Keratinocyte (primary cell): ENCODE measurements at regions not wholly inside any gene's neighbourhood (a gene's known extent, or its start where the extent isn't known, plus 50 kb on each side); places are given as distances from the start of the nearest gene placed in this dataset.

ENCODE experiments used
- DNase-seq: peaks from one replicate; pipeline ENCODE4 v3.0.0-alpha.2; 2011; ENCODE audit warnings: low read depth, missing footprints, low spot score
- FAIRE-seq: peaks from 2 replicates; lab custom pipeline; 2011; peaks lifted over from hg19 to GRCh38; lab: Jason Lieb, UNC
- H2AFZ ChIP-seq: 2 replicates; pipeline ENCODE4 v1.6.0; 2012; ENCODE audit warnings: low read length, control low read depth, inconsistent platforms; ENCODE audit not compliant: control insufficient read depth
- H3K27ac ChIP-seq: 2 replicates; pipeline ENCODE4 v1.5.1; 2011; ENCODE audit warnings: low read length; ENCODE audit not compliant: control insufficient read depth, insufficient read depth
- H3K27me3 ChIP-seq: 3 replicates; pipeline ENCODE4 v1.6.0; 2011; ENCODE audit warnings: low read length; ENCODE audit not compliant: control insufficient read depth, insufficient read depth; ENCODE audit errors: extremely low read depth
- H3K36me3 ChIP-seq, 2 experiments: 2 replicates in 1 of 2; 3 replicates in 1 of 2; pipeline ENCODE4 v1.5.1; 2011; ENCODE audit warnings: low read length in 2 of 2, mild to moderate bottlenecking in 1 of 2; ENCODE audit not compliant: control insufficient read depth in 2 of 2, insufficient read depth in 2 of 2; ENCODE audit errors: extremely low read depth in 1 of 2
- H3K4me1 ChIP-seq: 3 replicates; pipeline ENCODE4 v1.5.1; 2011; ENCODE audit warnings: low read length; ENCODE audit not compliant: control insufficient read depth, insufficient read depth; ENCODE audit errors: extremely low read depth
- H3K4me2 ChIP-seq: 3 replicates; pipeline ENCODE4 v1.6.0; 2011; ENCODE audit warnings: low read depth, low read length; ENCODE audit not compliant: control insufficient read depth, insufficient read depth; ENCODE audit errors: extremely low read depth
- H3K4me3 ChIP-seq, 3 experiments: fragments of 200-600 bp in 1 of 3; sonication (generic) in 1 of 3; 2 replicates in 2 of 3; 3 replicates in 1 of 3; pipeline ENCODE4 v1.5.1; 2011 to 2016; ENCODE audit warnings: low read length in 3 of 3, mild to moderate bottlenecking in 3 of 3, control low read depth in 2 of 3, inconsistent platforms in 1 of 3, low read depth in 1 of 3, mixed read lengths in 1 of 3, mixed run types in 1 of 3, moderate library complexity in 1 of 3; ENCODE audit not compliant: control insufficient read depth in 2 of 3, insufficient read depth in 2 of 3; ENCODE audit errors: extremely low read depth in 1 of 3
- H3K79me2 ChIP-seq: 2 replicates; pipeline ENCODE4 v1.6.0; 2012; ENCODE audit warnings: low read length; ENCODE audit not compliant: control insufficient read depth, insufficient read depth
- H3K9ac ChIP-seq: 3 replicates; pipeline ENCODE4 v1.6.0; 2011; ENCODE audit warnings: low read length; ENCODE audit not compliant: control insufficient read depth, insufficient read depth; ENCODE audit errors: extremely low read depth
- H3K9me1 ChIP-seq: 3 replicates; pipeline ENCODE4 v1.6.0; 2011; ENCODE audit warnings: low read length; ENCODE audit not compliant: control insufficient read depth, insufficient read depth; ENCODE audit errors: extremely low read depth
- H3K9me3 ChIP-seq: 2 replicates; pipeline ENCODE4 v1.5.1; 2012; ENCODE audit warnings: low read depth, low read length; ENCODE audit not compliant: control insufficient read depth
- H4K20me1 ChIP-seq: 3 replicates; pipeline ENCODE4 v1.6.0; 2011; ENCODE audit warnings: low read length; ENCODE audit not compliant: control insufficient read depth, insufficient read depth; ENCODE audit errors: extremely low read depth
- CTCF ChIP-seq, 3 experiments: IDR thresholded peaks in 1 of 3; conservative IDR thresholded peaks in 1 of 3; optimal IDR thresholded peaks in 1 of 3; 2 replicates in 2 of 3; 3 replicates in 1 of 3; pipeline versions ENCODE3 to v1.5.1; 2011; ENCODE audit warnings: low read length in 3 of 3, mild to moderate bottlenecking in 3 of 3, moderate library complexity in 2 of 3, control low read depth in 1 of 3, inconsistent platforms in 1 of 3; ENCODE audit not compliant: insufficient read depth in 2 of 3; ENCODE audit errors: extremely low read depth in 1 of 3
- EZH2 ChIP-seq: IDR thresholded peaks from one replicate; pipeline ENCODE4 v1.6.1; 2012; ENCODE audit warnings: inconsistent platforms, mild to moderate bottlenecking, low read length, moderate library complexity
- dilution Hi-C: fragments of 300-500 bp; cut with MboI; formaldehyde crosslinking; loops from one replicate; pipeline ENCODE4 v1.7.0; 2020; ENCODE audit warnings: low sequenced_read_pairs; ENCODE audit not compliant: extremely low pct_ligation_motif_present

- no peak overlapping the region for H2AFZ ChIP-seq
- H3K27ac ChIP-seq: no peak overlapping the region
- H3K9me3 ChIP-seq: no peaks in the 10 kb centered on the region
- TF ChIP-seq CTCF (optimal IDR thresholded peaks at IDR 0.05 in 1 of 3, IDR thresholded peaks at IDR 0.05 in 1 of 3, conservative IDR thresholded peaks at IDR 0.05 in 1 of 3; ENCODE audit: extremely low read depth in 1 of 3, insufficient read depth in 2 of 3, low read length in 3 of 3) (no peak), EZH2 (no peak)
- dilution Hi-C loops: no loop called here
- no peaks in the 10 kb centered on the region for H3K27me3 ChIP-seq
- DNase-seq (no peak), FAIRE-seq (no peak)
- H3K79me2 ChIP-seq: no peaks in the 10 kb centered on the region
- H3K4me1 ChIP-seq: peaks cover 4% of the 10 kb centered on the region
- no peaks in the 10 kb centered on the region for H3K36me3 ChIP-seq
- H3K9ac ChIP-seq: no peak overlapping the region
- no peak overlapping the region for H3K4me2 ChIP-seq
- H4K20me1 ChIP-seq: no peaks in the 10 kb centered on the region
- H3K9me1 ChIP-seq: no peaks in the 10 kb centered on the region
- no peak overlapping the region for H3K4me3 ChIP-seq
Observed at GRCh38 chr4:117491516-117491915, 406.1 kb upstream of the TRAM1L1 start.

DNA sequence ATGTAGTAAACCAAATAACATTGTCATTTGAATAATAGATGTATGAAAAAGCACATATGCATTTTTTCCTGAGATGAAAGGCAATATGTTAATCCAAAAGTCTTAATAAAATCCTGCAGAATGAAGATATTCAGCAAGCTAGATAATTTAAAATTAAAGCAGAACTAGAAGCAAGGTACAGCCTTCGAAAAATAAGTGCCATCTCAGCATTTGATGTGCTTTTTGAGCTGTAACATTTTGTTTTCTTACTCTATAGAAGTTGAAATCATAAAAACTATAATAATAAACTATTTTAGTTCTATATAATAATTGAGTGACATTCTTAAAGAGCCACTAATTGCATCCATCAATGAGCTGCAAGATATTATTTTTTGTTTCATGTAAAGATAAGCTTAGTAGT is 410.4 kb upstream of the TRAM1L1 start:
- H3K9me3 ChIP-seq: no peaks in the 10 kb centered on the region
- FAIRE-seq (no peak), DNase-seq (no peak)
- H3K9ac ChIP-seq: no peak overlapping the region
- dilution Hi-C loops: no loop called here
- TF ChIP-seq CTCF (optimal IDR thresholded peaks at IDR 0.05 in 1 of 3, IDR thresholded peaks at IDR 0.05 in 1 of 3, conservative IDR thresholded peaks at IDR 0.05 in 1 of 3; ENCODE audit: extremely low read depth in 1 of 3, insufficient read depth in 2 of 3, low read length in 3 of 3): no peak
- no peak for TF ChIP-seq EZH2
- no peaks in the 10 kb centered on the region for H3K9me1 ChIP-seq
- H2AFZ ChIP-seq: no peak overlapping the region
- no peaks in the 10 kb centered on the region for H3K79me2 ChIP-seq
- no peaks in the 10 kb centered on the region for H4K20me1 ChIP-seq
- no peaks in the 10 kb centered on the region for H3K27me3 ChIP-seq
- no peak overlapping the region for H3K4me2 ChIP-seq
- H3K4me3 ChIP-seq: no peak overlapping the region
- no peak overlapping the region for H3K27ac ChIP-seq
- peaks cover 4% of the 10 kb centered on the region for H3K4me1 ChIP-seq
- no peaks in the 10 kb centered on the region for H3K36me3 ChIP-seq
